Renal pelvis (tissue), 1 donor: ENCODE measurements at regions not wholly inside any gene's neighbourhood (a gene's known extent, or its start where the extent isn't known, plus 50 kb on each side); places are given as distances from the start of the nearest gene placed in this dataset.

Source experiments
- DNase-seq: peaks from one replicate; pipeline ENCODE4 v3.0.0-alpha.2; 2013

GRCh38 chr13:85379991-85380390 lies 419.2 kb downstream of the SLITRK6 start:
- no peak for DNase-seq

DNA sequence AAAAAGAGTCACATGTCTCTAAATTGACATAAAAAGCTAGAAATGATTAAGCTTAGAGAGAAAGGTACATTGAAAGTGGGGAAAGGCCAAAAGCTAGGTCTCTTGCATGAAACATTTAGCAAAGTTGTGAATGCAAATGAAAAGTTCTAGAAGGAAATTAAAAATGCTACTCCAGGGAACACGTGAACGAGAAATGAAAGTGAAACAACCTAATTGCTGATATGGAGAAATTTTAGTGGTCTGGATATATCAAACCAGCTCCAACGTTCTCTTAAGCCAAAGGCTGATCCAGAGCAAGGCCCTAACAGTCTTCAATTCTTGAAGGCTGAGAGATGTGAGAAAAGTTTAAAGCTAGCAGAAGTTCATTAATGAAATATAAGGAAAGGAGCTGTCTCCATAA lies 419.8 kb downstream of the SLITRK6 start:
- DNase-seq: no peak

DNA sequence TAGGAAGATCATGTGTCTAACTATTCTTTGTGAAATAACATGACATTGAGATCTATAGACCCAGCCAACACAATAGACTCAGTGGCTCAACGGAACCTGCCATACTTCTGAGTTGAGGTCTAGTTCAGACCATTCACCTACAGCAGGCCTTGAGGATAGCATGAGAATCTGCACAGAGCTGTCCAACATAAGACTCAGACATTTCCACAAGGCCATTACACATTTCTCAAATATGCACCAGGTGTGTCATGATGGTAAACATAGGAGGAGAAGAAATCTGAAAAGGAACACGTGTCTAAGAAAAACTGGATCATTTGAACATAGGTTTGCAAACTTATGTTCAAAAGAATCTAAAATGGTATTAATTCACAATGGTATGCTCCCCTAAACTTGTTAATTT lies 421.4 kb downstream of the SLITRK6 start:
- DNase-seq: no peak

GRCh38 chr13:85373322-85373721 lies 425.9 kb downstream of the SLITRK6 start:
- no peak for DNase-seq

DNA sequence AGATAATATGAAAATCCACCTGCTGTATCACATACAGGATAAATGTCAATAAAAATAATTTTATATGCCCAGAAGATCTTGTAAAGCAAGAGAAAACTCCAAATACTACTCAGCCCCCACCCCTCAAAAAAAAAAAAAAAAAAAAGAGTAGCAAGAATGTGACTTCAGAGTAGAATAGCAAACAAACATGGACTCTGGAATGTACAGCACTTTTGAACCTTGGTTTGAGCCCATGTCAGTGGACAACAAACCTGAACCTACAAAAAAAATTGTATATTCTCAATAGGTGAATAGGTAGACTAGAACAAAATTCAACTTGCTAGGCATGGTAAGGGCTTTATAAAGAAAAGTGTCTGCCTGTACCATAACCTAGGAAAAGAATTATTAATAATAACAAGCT lies 428.0 kb downstream of the SLITRK6 start:
- no peak for DNase-seq

- DNase-seq: no peak
These were observed 430.5 kb downstream of the SLITRK6 start for GRCh38 chr13:85368686-85369085.

- DNase-seq: no peak
These were observed 431.3 kb downstream of the SLITRK6 start for GRCh38 chr13:85367887-85368286.

DNA sequence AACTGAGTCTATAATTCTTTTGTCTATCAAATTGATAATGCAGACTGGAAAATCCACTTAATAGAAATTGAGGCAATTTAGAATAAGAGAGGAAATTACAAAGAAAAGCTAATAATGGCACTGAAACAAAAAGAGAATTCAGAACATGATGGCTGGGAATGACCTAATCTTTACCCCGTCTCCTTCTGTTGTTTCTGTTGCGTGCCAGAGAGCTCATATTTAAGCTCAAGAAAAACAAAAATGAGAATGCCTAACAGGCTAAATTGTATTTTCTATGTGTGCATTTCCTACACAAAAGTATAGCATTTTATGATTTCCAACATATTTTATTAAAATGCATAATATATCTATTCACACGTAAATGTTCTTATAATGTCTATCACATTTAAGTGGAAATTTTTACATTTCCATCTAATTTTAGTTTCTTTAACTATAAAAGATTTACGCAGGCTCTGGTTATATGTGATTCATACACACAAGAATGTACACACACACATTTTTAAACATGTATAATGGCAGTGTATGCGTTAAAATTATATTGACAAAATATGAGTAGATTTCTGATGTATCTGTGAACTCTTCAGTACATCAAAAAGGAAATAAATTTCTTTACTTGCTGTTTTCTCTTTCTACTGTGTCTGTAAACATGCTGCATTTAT lies 432.3 kb downstream of the SLITRK6 start:
- no peak for DNase-seq

GRCh38 chr13:85363504-85363903 lies 435.7 kb downstream of the SLITRK6 start:
- DNase-seq: no peak

DNA sequence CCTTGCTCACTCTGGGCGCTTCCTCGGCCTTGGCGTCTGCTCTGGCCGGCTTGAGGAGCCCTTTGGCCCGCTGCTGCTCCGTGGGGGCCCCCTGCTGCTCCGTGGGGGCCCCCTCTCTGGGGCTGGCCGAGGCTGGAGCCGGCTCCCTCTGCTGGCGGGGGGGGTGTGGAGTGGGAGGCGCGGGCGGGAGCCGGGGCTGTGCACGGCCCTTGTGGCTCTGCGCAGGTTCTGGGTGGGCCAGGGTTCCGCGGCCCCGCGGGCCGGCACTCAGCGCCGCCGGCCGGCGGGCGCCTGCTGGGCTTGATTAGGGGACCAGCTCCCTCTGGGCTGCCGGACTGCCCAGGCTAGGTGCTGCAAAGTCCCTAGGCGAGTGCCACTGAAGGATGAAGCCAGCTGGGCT lies 436.2 kb downstream of the SLITRK6 start:
- no peak for DNase-seq

- no peak for DNase-seq
These were observed 452.0 kb downstream of the SLITRK6 start for GRCh38 chr13:85347251-85347650.

- DNase-seq: no peak
These were observed 465.0 kb downstream of the SLITRK6 start for GRCh38 chr13:85334187-85334586.

DNA sequence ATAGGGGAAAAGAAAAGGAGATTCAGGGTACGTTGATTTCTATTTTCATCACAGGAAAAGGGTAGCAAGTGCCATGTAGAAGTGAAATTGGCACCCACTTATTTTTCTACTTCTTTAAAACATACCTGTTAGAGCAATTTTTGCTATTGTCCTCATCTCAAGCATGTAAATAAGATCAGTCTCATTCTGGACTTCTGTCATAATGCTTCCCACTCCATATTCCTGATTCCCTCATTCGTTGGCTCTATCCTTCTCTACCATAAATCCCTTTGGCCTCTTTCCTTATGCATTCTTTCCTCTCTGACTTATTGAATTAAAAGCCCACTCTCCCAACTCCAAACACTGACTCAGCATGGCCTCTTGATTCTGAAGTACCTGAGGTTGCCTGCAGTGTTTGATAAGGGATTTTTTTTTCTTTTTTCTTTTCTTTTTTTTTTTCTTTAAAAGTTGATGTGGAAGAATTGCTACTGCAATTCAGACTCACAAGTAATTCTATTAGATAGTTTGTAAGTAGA lies 465.7 kb downstream of the SLITRK6 start:
- DNase-seq: no peak

GRCh38 chr13:85332615-85333014 lies 466.6 kb downstream of the SLITRK6 start:
- DNase-seq: no peak

DNA sequence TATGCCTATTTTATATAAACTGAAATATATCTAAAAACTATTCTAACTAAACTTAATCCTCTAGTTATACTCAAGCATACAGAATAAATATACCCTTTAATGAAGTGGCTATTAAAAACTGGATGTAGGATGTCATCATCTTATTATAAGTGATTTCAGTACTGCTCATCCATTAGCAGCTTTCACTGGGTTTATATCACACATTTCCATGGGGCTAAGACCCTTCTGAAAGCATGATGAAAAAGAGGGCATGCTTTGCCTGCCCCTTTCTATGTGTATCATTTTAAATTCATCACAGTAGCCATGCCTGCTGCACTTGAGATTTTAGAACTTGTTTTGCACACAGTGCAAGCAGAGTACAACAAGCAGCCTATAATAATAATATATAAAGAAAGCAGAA lies 477.5 kb downstream of the SLITRK6 start:
- DNase-seq: no peak

GRCh38 chr13:85317781-85318180 lies 481.4 kb downstream of the SLITRK6 start:
- DNase-seq: no peak

DNA sequence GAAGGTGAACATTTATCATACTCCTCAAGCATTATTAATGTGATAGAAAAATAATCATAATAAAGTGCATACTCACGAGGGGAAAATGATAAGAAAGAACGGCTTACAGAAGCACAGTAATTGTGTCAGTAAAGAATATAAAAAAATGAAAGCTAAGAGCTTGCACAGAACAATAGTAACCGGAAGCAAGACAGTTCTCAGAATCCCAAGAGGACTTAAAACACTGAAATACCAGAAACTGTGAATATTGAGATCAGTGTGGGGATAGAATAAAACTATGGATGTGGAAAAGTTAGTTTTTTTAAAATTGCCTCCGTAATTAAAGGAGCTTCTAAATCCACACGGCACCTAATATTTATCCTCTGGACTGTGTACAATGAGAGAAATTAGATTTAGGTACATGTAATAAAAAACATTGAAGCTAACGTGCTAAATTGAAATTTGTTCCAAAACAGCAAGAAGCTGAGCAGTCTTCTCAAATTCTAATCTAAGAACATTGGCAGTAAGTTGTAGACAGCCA lies 482.7 kb downstream of the SLITRK6 start:
- no peak for DNase-seq

DNA sequence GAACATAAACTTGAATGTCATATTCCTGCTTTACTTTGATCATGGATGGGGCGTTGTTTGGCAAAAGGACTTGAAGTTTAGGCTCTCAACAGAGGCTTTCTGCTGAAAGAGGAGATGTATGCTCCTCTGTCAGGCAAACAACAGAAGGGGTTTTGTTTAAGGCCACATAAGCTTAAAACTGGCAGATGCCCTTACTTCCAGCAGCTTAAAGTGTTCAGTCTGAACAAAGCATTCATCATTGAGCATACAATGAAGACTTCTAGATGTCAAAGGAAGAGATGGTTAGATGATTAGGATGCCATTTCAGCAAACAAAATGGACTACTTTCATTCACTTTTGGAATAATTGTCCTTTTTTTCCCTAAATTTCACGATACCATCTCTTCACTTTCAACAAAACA lies 484.5 kb downstream of the SLITRK6 start:
- DNase-seq: no peak

- DNase-seq: no peak
These were observed 485.3 kb downstream of the SLITRK6 start for GRCh38 chr13:85313761-85314503.

- no peak for DNase-seq
These were observed 487.1 kb downstream of the SLITRK6 start for GRCh38 chr13:85312071-85312470.

DNA sequence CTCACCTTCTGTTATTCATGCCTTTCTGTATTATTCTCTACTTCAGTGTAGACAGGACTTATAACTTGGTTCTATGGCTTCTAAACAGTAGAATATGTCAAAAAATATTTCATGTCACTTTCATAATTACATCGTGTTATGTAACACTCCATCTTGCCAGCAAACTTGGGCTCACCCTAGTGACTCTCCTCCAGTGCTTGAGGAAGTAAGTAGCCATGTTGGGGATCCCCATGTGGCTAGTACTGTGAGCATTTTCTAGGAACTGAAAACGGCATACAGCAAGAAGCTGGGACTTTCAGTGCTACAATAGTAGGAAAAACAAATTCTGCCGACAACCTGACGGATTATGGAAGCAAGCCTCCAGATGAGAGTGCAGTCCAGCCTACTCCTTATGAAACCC lies 495.6 kb downstream of the SLITRK6 start:
- no peak for DNase-seq

GRCh38 chr13:85298387-85298924 lies 500.8 kb downstream of the SLITRK6 start:
- no peak for DNase-seq

- no peak for DNase-seq
These were observed 510.5 kb downstream of the SLITRK6 start for GRCh38 chr13:85288698-85289097.
